ENCODE measurements at regions not wholly inside any gene's neighbourhood (a gene's known extent, or its start where the extent isn't known, plus 50 kb on each side); places are given as distances from the start of the nearest gene placed in this dataset.

- DNase-seq (ENCODE audit: low read depth in 4 of 6, low spot score in 6 of 6): no peak
- Histone ChIP-seq H3K36me3 (ENCODE audit: control insufficient read depth, insufficient read depth, low read length) (no peaks in the 10 kb centered on the region), H3K27ac (ENCODE audit: low read depth, low read length) (no peak overlapping the region), H3K27me3 (ENCODE audit: control insufficient read depth, insufficient read depth, low read length) (no peaks in the 10 kb centered on the region), H3K4me1 (ENCODE audit: control insufficient read depth, insufficient read depth, low read length) (no peaks in the 10 kb centered on the region), H3K9me3 (ENCODE audit: control insufficient read depth, insufficient read depth, low read length) (no peaks in the 10 kb centered on the region), H3K4me3 (ENCODE audit: low read depth, low read length) (no peak overlapping the region)
- WGBS (ENCODE audit: insufficient coverage): no CpG with 5 or more reads among the region's 3 CpGs
Measured at GRCh38 chr1:221076391-221076811, 197.2 kb downstream of the HLX start.

- Histone ChIP-seq H3K4me3 (ENCODE audit: low read depth, low read length) (no peak overlapping the region), H3K36me3 (ENCODE audit: control insufficient read depth, insufficient read depth, low read length) (no peaks in the 10 kb centered on the region), H3K27ac (ENCODE audit: low read depth, low read length) (no peak overlapping the region), H3K4me1 (ENCODE audit: control insufficient read depth, insufficient read depth, low read length) (no peaks in the 10 kb centered on the region), H3K9me3 (ENCODE audit: control insufficient read depth, insufficient read depth, low read length) (no peaks in the 10 kb centered on the region), H3K27me3 (ENCODE audit: control insufficient read depth, insufficient read depth, low read length) (no peaks in the 10 kb centered on the region)
- no CpG with 5 or more reads among the region's 1 CpG for WGBS (ENCODE audit: insufficient coverage)
- no peak for DNase-seq (ENCODE audit: low read depth in 4 of 6, low spot score in 6 of 6)
Measured at GRCh38 chr1:221078260-221078965, 199.2 kb downstream of the HLX start.

- no peak overlapping the region for H3K27ac ChIP-seq (ENCODE audit: low read depth, low read length)
- no peaks in the 10 kb centered on the region for H3K4me1 ChIP-seq (ENCODE audit: control insufficient read depth, insufficient read depth, low read length)
- no CpG with 5 or more reads among the region's 1 CpG for WGBS (ENCODE audit: insufficient coverage)
- no peaks in the 10 kb centered on the region for H3K36me3 ChIP-seq (ENCODE audit: control insufficient read depth, insufficient read depth, low read length)
- H3K27me3 ChIP-seq (ENCODE audit: control insufficient read depth, insufficient read depth, low read length): no peaks in the 10 kb centered on the region
- no peak for DNase-seq (ENCODE audit: low read depth in 4 of 6, low spot score in 6 of 6)
- no peak overlapping the region for H3K4me3 ChIP-seq (ENCODE audit: low read depth, low read length)
- H3K9me3 ChIP-seq (ENCODE audit: control insufficient read depth, insufficient read depth, low read length): no peaks in the 10 kb centered on the region
Measured at GRCh38 chr1:221083902-221084301, 204.7 kb downstream of the HLX start.

- no peak overlapping the region for H3K27ac ChIP-seq (ENCODE audit: low read depth, low read length)
- H3K9me3 ChIP-seq (ENCODE audit: control insufficient read depth, insufficient read depth, low read length): no peaks in the 10 kb centered on the region
- no peak for DNase-seq (ENCODE audit: low read depth in 4 of 6, low spot score in 6 of 6)
- no peak overlapping the region for H3K4me3 ChIP-seq (ENCODE audit: low read depth, low read length)
- no peaks in the 10 kb centered on the region for H3K4me1 ChIP-seq (ENCODE audit: control insufficient read depth, insufficient read depth, low read length)
- no peaks in the 10 kb centered on the region for H3K36me3 ChIP-seq (ENCODE audit: control insufficient read depth, insufficient read depth, low read length)
- WGBS (ENCODE audit: insufficient coverage): 93% methylated on average over 3 of the region's 4 CpGs
- no peaks in the 10 kb centered on the region for H3K27me3 ChIP-seq (ENCODE audit: control insufficient read depth, insufficient read depth, low read length)
Measured at GRCh38 chr1:221084681-221085080, 205.4 kb downstream of the HLX start.

GRCh38 chr1:221085701-221086375 is 206.6 kb downstream of the HLX start:
- H3K27ac ChIP-seq (ENCODE audit: low read depth, low read length): no peak overlapping the region
- WGBS (ENCODE audit: insufficient coverage): 56% methylated on average over 2 of the region's 2 CpGs
- DNase-seq (ENCODE audit: low read depth in 4 of 6, low spot score in 6 of 6): no peak

GRCh38 chr1:221087919-221088318 is 208.7 kb downstream of the HLX start:
- H3K4me1 ChIP-seq (ENCODE audit: control insufficient read depth, insufficient read depth, low read length): no peaks in the 10 kb centered on the region
- H3K27me3 ChIP-seq (ENCODE audit: control insufficient read depth, insufficient read depth, low read length): no peaks in the 10 kb centered on the region
- H3K36me3 ChIP-seq (ENCODE audit: control insufficient read depth, insufficient read depth, low read length): no peaks in the 10 kb centered on the region
- H3K4me3 ChIP-seq (ENCODE audit: low read depth, low read length): no peak overlapping the region
- H3K9me3 ChIP-seq (ENCODE audit: control insufficient read depth, insufficient read depth, low read length): no peaks in the 10 kb centered on the region
- no peak for DNase-seq (ENCODE audit: low read depth in 4 of 6, low spot score in 6 of 6)
- no peak overlapping the region for H3K27ac ChIP-seq (ENCODE audit: low read depth, low read length)
- WGBS (ENCODE audit: insufficient coverage): no CpG with 5 or more reads among the region's 2 CpGs

More at GRCh38 chr1:221085701-221086375, 206.6 kb downstream of the HLX start:
- Histone ChIP-seq H3K9me3 (ENCODE audit: control insufficient read depth, insufficient read depth, low read length) (no peaks in the 10 kb centered on the region), H3K36me3 (ENCODE audit: control insufficient read depth, insufficient read depth, low read length) (no peaks in the 10 kb centered on the region), H3K4me1 (ENCODE audit: control insufficient read depth, insufficient read depth, low read length) (no peaks in the 10 kb centered on the region), H3K27me3 (ENCODE audit: control insufficient read depth, insufficient read depth, low read length) (no peaks in the 10 kb centered on the region), H3K4me3 (ENCODE audit: low read depth, low read length) (no peak overlapping the region)

DNA sequence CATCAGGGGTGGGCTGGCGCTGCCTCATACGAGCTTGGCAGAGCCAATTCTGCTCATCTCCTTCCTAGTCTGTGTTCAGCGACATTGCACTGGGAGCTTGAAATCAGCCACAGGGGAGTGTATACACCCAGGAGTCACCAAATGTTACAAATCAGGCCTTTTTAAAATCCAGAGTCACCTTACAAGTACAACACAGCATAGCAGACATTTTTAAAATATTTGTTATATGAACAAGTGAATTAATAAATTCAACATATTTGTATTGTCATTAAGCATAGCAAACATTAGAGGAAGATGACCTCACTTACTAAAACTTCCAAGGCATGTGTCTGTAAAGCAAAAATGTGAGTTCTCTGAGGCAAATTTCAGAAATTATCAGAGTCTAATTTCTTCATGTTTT is 210.0 kb downstream of the HLX start:
- no peaks in the 10 kb centered on the region for H3K9me3 ChIP-seq (ENCODE audit: control insufficient read depth, insufficient read depth, low read length)
- DNase-seq (ENCODE audit: low read depth in 4 of 6, low spot score in 6 of 6): no peak
- no peak overlapping the region for H3K27ac ChIP-seq (ENCODE audit: low read depth, low read length)
- 93% methylated on average over 2 of the region's 3 CpGs for WGBS (ENCODE audit: insufficient coverage)
- H3K4me1 ChIP-seq (ENCODE audit: control insufficient read depth, insufficient read depth, low read length): no peaks in the 10 kb centered on the region
- no peaks in the 10 kb centered on the region for H3K27me3 ChIP-seq (ENCODE audit: control insufficient read depth, insufficient read depth, low read length)
- H3K4me3 ChIP-seq (ENCODE audit: low read depth, low read length): no peak overlapping the region
- H3K36me3 ChIP-seq (ENCODE audit: control insufficient read depth, insufficient read depth, low read length): no peaks in the 10 kb centered on the region

DNA sequence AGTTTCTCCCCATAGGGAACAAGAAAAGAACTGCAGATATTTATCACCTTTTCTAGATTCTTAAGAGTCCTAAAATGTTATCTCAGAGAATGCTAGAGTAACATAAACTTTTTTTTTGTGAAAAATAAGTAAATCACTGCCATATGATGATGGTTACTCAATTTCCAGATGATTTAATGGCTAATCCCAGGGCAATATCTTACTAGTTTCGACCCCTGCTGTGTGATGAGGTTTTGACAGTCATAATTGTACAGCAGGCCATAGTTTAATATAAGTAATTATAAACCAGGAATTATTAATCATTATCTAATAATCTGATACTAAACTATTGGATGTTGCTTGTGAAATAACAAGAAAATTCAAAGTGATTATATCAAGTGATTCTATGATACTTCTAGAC is 210.6 kb downstream of the HLX start:
- Histone ChIP-seq H3K9me3 (ENCODE audit: control insufficient read depth, insufficient read depth, low read length) (no peaks in the 10 kb centered on the region), H3K4me1 (ENCODE audit: control insufficient read depth, insufficient read depth, low read length) (no peaks in the 10 kb centered on the region), H3K27me3 (ENCODE audit: control insufficient read depth, insufficient read depth, low read length) (no peaks in the 10 kb centered on the region), H3K36me3 (ENCODE audit: control insufficient read depth, insufficient read depth, low read length) (no peaks in the 10 kb centered on the region), H3K27ac (ENCODE audit: low read depth, low read length) (no peak overlapping the region), H3K4me3 (ENCODE audit: low read depth, low read length) (no peak overlapping the region)
- no peak for DNase-seq (ENCODE audit: low read depth in 4 of 6, low spot score in 6 of 6)
- WGBS (ENCODE audit: insufficient coverage): no CpG with 5 or more reads among the region's 1 CpG

GRCh38 chr1:221093903-221094791 is 214.9 kb downstream of the HLX start:
- DNase-seq (ENCODE audit: low read depth in 4 of 6, low spot score in 6 of 6): no peak
- WGBS (ENCODE audit: insufficient coverage): 83% methylated on average over 3 of the region's 5 CpGs
- H3K27me3 ChIP-seq (ENCODE audit: control insufficient read depth, insufficient read depth, low read length): no peaks in the 10 kb centered on the region
- no peak overlapping the region for H3K4me3 ChIP-seq (ENCODE audit: low read depth, low read length)
- H3K36me3 ChIP-seq (ENCODE audit: control insufficient read depth, insufficient read depth, low read length): no peaks in the 10 kb centered on the region
- no peaks in the 10 kb centered on the region for H3K9me3 ChIP-seq (ENCODE audit: control insufficient read depth, insufficient read depth, low read length)
- no peaks in the 10 kb centered on the region for H3K4me1 ChIP-seq (ENCODE audit: control insufficient read depth, insufficient read depth, low read length)
- no peak overlapping the region for H3K27ac ChIP-seq (ENCODE audit: low read depth, low read length)
